Loucy (cell line): ENCODE measurements at regions not wholly inside any gene's neighbourhood (a gene's known extent, or its start where the extent isn't known, plus 50 kb on each side); places are given as distances from the start of the nearest gene placed in this dataset.

Experiments
- CTCF ChIP-seq: fragments of 200-600 bp; sonication (generic); conservative IDR thresholded peaks from 2 replicates; pipeline ENCODE4 v1.5.1; 2014; ENCODE audit warnings: mild to moderate bottlenecking, antibody characterized with exemption, low read length
- EZH2phosphoT487 ChIP-seq: fragments of 200-600 bp; IDR thresholded peaks from 2 replicates; pipeline ENCODE4 v1.6.1; 2018; ENCODE audit warnings: antibody characterized with exemption, mild to moderate bottlenecking, moderate library complexity, borderline replicate concordance

GRCh38 chr20:60321601-60322000, 363.4 kb downstream of the CDH26 start:
- TF ChIP-seq CTCF (no peak), EZH2phosphoT487 (no peak)
